Prostate gland (tissue), 2 donors: ENCODE measurements at regions not wholly inside any gene's neighbourhood (a gene's known extent, or its start where the extent isn't known, plus 50 kb on each side); places are given as distances from the start of the nearest gene placed in this dataset.

Source experiments
- POLR2AphosphoS5 ChIP-seq: sonication (generic); formaldehyde crosslinking; IDR thresholded peaks from one replicate; pipeline ENCODE4 v1.6.1; 2017; ENCODE audit warnings: antibody characterized with exemption
- TF ChIP-seq, protein P1 (sequence below), 4 experiments: fragments of 200-600 bp in 2 of 4; fragments of 450-650 bp in 2 of 4; sonication (generic) in 2 of 4; IDR thresholded peaks; 1 replicate in 3 of 4; 2 replicates in 1 of 4; pipeline ENCODE4 v1.5.1; 2016 to 2019; ENCODE audit warnings: antibody characterized with exemption in 4 of 4, mild to moderate bottlenecking in 2 of 4, moderate library complexity in 2 of 4

DNA sequence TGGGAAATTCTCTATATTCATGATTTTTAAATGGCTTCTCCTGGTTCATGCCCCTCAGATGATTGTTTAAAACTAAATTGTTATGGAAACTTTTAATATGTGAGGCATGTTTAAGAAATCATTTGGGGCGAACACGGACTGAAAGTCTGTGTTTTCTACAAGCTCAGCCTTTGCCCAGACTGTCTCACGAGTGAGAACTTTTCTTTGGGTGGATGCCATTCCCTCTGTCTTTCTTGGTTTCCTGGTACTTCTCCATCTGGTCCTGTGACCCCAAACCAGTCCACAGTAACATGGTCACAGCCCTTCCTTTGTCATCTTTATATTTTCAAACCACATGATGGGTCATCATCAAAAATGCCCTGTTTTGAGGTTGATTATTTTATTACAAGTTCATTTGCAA lies 186.6 kb upstream of the GNPDA2 start:
- TF ChIP-seq, protein P1, sequence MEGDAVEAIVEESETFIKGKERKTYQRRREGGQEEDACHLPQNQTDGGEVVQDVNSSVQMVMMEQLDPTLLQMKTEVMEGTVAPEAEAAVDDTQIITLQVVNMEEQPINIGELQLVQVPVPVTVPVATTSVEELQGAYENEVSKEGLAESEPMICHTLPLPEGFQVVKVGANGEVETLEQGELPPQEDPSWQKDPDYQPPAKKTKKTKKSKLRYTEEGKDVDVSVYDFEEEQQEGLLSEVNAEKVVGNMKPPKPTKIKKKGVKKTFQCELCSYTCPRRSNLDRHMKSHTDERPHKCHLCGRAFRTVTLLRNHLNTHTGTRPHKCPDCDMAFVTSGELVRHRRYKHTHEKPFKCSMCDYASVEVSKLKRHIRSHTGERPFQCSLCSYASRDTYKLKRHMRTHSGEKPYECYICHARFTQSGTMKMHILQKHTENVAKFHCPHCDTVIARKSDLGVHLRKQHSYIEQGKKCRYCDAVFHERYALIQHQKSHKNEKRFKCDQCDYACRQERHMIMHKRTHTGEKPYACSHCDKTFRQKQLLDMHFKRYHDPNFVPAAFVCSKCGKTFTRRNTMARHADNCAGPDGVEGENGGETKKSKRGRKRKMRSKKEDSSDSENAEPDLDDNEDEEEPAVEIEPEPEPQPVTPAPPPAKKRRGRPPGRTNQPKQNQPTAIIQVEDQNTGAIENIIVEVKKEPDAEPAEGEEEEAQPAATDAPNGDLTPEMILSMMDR (IDR thresholded peaks at IDR 0.05): no peak
- no peak for TF ChIP-seq POLR2AphosphoS5
